ENCODE measurements at regions not wholly inside any gene's neighbourhood (a gene's known extent, or its start where the extent isn't known, plus 50 kb on each side); places are given as distances from the start of the nearest gene placed in this dataset.

DNA sequence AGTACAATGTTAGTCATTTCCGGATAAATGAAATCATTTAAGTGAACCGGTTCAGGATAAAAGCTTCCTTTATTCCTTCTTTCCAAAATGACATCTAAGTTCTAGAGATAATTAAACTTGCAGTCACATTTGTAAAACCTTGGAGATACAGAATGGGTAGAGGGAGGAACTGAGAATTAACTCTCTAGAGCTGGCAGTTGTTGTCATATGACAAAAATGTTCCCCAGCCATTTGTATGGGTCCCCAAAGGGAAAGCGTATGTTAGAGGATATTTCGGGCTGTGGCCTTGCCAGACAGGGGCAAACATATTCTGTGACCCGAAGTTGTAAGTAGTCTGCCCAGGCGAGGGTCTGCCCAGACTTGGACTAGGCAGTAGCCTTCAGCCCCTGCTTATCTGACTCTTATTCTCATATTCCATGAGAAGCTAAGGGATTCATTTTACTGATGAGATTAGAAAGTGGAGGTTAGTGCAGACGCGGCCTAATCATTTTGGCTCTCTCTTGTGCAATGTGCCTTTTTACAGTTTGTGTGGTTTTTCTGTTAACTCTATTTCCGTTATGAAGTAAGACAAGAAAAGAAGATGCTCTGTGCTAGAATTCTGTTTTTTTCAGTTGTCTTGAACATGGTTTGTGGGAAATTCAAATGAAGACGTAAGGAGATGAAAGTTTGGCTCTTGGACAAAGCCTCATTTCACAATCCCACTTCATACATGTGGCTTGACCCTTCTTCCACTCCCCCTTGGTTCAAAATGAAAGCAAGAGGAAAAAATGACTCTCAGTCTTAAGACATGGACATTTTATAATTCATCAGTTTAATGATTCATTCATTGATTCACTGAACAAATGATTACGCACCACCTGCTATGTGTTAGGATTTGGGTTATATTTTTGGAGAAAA lies 2394.2 kb upstream of the AGA start:
- Histone ChIP-seq H3K27me3 (ENCODE audit: insufficient read depth, low read length) (no peaks in the 10 kb centered on the region), H3K36me3 (ENCODE audit: insufficient read depth, low read length) (no peaks in the 10 kb centered on the region), H3K4me3 (ENCODE audit: low read length) (no peak overlapping the region), H3K4me1 (ENCODE audit: insufficient read depth, low read length) (no peaks in the 10 kb centered on the region), H3K9me3 (ENCODE audit: low read length) (no peaks in the 10 kb centered on the region), H2AFZ (ENCODE audit: low read depth, low read length) (no peak overlapping the region)

DNA sequence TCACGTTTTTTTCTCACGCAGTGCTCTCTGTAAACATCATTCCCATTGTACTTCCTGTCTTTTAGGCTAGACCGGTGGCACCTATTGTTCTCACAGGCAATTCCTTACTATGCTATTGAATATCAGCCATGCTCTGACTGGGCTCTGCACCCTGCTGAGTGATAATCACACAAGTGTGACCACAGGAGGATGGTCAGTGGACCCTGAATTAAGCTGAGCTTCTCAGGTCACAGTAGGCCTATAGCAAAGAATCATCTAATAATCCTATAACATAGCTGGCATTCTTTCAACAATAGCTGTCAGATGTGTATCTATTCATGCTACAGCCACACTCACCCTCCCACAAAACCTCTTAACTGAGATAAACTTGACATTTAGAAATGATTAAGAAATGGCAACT lies 2399.8 kb upstream of the TENM3 start:
- H3K36me3 ChIP-seq (ENCODE audit: insufficient read depth, low read length), result no peaks in the 10 kb centered on the region
- peaks cover 7% of the 10 kb centered on the region for H3K4me1 ChIP-seq (ENCODE audit: insufficient read depth, low read length)

GRCh38 chr4:179855469-179855868 lies 2387.7 kb upstream of the TENM3 start:
- H3K4me3 ChIP-seq (ENCODE audit: low read length), result no peak overlapping the region
- no peaks in the 10 kb centered on the region for H3K4me1 ChIP-seq (ENCODE audit: insufficient read depth, low read length)
- no peaks in the 10 kb centered on the region for H3K27me3 ChIP-seq (ENCODE audit: insufficient read depth, low read length)
- no peaks in the 10 kb centered on the region for H3K36me3 ChIP-seq (ENCODE audit: insufficient read depth, low read length)
- H2AFZ ChIP-seq (ENCODE audit: low read depth, low read length), result no peak overlapping the region
- no peaks in the 10 kb centered on the region for H3K9me3 ChIP-seq (ENCODE audit: low read length)

More for the DNA sequence above, 2399.8 kb upstream of the TENM3 start:
- H3K4me3 ChIP-seq (ENCODE audit: low read length), result no peak overlapping the region
- H3K9me3 ChIP-seq (ENCODE audit: low read length), result no peaks in the 10 kb centered on the region
- no peak overlapping the region for H2AFZ ChIP-seq (ENCODE audit: low read depth, low read length)
- H3K27me3 ChIP-seq (ENCODE audit: insufficient read depth, low read length), result no peaks in the 10 kb centered on the region

DNA sequence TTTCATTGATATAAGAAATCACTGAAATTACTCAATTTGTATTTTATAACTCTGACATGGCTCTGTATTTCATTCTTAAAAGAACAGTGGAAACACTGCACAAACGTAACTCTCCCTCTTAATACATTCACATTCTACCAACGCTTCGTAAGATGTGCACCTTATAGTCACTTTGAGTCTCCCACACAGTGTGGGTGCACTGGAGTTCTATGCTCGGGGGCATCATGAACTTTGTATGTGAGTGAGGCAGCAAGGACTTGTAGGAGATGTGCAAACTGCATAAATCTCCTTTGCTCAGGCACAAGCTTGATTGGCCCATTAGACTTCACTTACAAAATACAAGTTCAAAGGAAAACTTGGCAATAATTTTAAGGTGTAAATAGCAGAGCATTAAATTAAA lies 2385.0 kb upstream of the TENM3 start:
- H3K27me3 ChIP-seq (ENCODE audit: insufficient read depth, low read length), result no peaks in the 10 kb centered on the region
- H2AFZ ChIP-seq (ENCODE audit: low read depth, low read length), result no peak overlapping the region
- no peaks in the 10 kb centered on the region for H3K4me1 ChIP-seq (ENCODE audit: insufficient read depth, low read length)
- H3K4me3 ChIP-seq (ENCODE audit: low read length), result no peak overlapping the region
- no peaks in the 10 kb centered on the region for H3K9me3 ChIP-seq (ENCODE audit: low read length)
- H3K36me3 ChIP-seq (ENCODE audit: insufficient read depth, low read length), result no peaks in the 10 kb centered on the region

GRCh38 chr4:179867300-179867878 lies 2375.8 kb upstream of the TENM3 start:
- no peak overlapping the region for H2AFZ ChIP-seq (ENCODE audit: low read depth, low read length)
- H3K9me3 ChIP-seq (ENCODE audit: low read length), result no peaks in the 10 kb centered on the region
- no peaks in the 10 kb centered on the region for H3K4me1 ChIP-seq (ENCODE audit: insufficient read depth, low read length)
- H3K36me3 ChIP-seq (ENCODE audit: insufficient read depth, low read length), result no peaks in the 10 kb centered on the region
- H3K4me3 ChIP-seq (ENCODE audit: low read length), result no peak overlapping the region
- no peaks in the 10 kb centered on the region for H3K27me3 ChIP-seq (ENCODE audit: insufficient read depth, low read length)

- no peaks in the 10 kb centered on the region for H3K27me3 ChIP-seq (ENCODE audit: insufficient read depth, low read length)
- H3K4me1 ChIP-seq (ENCODE audit: insufficient read depth, low read length), result no peaks in the 10 kb centered on the region
- no peak overlapping the region for H3K4me3 ChIP-seq (ENCODE audit: low read length)
- no peak overlapping the region for H2AFZ ChIP-seq (ENCODE audit: low read depth, low read length)
- no peaks in the 10 kb centered on the region for H3K9me3 ChIP-seq (ENCODE audit: low read length)
- H3K36me3 ChIP-seq (ENCODE audit: insufficient read depth, low read length), result no peaks in the 10 kb centered on the region
These were observed 2371.5 kb upstream of the TENM3 start for GRCh38 chr4:179871726-179872125.

DNA sequence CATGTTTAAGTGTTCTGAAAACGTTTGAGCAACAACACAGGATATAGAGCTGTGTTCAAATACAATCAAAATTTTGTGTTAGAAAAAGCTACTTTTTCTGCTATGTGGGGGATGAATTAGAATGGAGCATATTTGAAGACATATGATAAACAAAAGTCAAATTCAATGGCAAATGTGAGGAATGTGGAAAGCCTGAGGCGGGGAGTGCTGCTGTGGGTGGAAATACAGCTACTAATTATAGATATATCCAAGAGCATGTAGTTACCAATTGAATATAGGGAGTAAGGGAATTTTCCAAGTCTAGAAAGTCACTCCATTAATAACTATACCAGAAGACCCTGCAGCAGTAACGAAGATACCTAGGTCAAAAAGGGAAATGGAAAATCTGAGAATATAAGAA lies 2370.4 kb upstream of the TENM3 start:
- Histone ChIP-seq H3K9me3 (ENCODE audit: low read length) (no peaks in the 10 kb centered on the region), H3K4me3 (ENCODE audit: low read length) (no peak overlapping the region)

DNA sequence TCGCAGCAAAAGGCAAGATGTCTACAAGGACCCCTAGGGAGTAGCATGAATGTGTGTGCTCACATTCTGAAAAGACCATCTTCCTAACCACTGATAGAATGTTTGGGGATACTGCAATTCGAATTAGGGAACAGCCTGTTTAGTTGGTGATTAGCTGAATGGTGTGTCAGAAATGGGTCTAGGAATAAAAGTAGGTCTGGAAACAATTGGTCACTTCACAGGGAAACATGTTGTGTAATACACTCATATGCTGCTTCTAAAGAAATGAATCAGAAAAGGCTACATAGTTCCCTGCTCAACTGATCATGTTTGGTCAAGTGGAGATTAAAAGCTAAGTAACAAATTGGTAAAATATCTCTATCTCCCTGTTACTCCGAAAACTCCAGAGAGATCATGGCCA lies 2362.4 kb upstream of the TENM3 start:
- H2AFZ ChIP-seq (ENCODE audit: low read depth, low read length), result no peak overlapping the region
- H3K9me3 ChIP-seq (ENCODE audit: low read length), result no peaks in the 10 kb centered on the region
- H3K4me3 ChIP-seq (ENCODE audit: low read length), result no peak overlapping the region
- H3K36me3 ChIP-seq (ENCODE audit: insufficient read depth, low read length), result no peaks in the 10 kb centered on the region
- no peaks in the 10 kb centered on the region for H3K27me3 ChIP-seq (ENCODE audit: insufficient read depth, low read length)
- no peaks in the 10 kb centered on the region for H3K4me1 ChIP-seq (ENCODE audit: insufficient read depth, low read length)

More for the DNA sequence above, 2370.4 kb upstream of the TENM3 start:
- Histone ChIP-seq H2AFZ (ENCODE audit: low read depth, low read length) (no peak overlapping the region), H3K4me1 (ENCODE audit: insufficient read depth, low read length) (no peaks in the 10 kb centered on the region), H3K27me3 (ENCODE audit: insufficient read depth, low read length) (no peaks in the 10 kb centered on the region), H3K36me3 (ENCODE audit: insufficient read depth, low read length) (no peaks in the 10 kb centered on the region)

- Histone ChIP-seq H3K4me1 (ENCODE audit: insufficient read depth, low read length) (no peaks in the 10 kb centered on the region), H3K4me3 (ENCODE audit: low read length) (no peak overlapping the region), H3K27me3 (ENCODE audit: insufficient read depth, low read length) (no peaks in the 10 kb centered on the region), H3K9me3 (ENCODE audit: low read length) (no peaks in the 10 kb centered on the region), H2AFZ (ENCODE audit: low read depth, low read length) (no peak overlapping the region), H3K36me3 (ENCODE audit: insufficient read depth, low read length) (no peaks in the 10 kb centered on the region)
These were observed 2349.0 kb upstream of the TENM3 start for GRCh38 chr4:179894066-179894778.

DNA sequence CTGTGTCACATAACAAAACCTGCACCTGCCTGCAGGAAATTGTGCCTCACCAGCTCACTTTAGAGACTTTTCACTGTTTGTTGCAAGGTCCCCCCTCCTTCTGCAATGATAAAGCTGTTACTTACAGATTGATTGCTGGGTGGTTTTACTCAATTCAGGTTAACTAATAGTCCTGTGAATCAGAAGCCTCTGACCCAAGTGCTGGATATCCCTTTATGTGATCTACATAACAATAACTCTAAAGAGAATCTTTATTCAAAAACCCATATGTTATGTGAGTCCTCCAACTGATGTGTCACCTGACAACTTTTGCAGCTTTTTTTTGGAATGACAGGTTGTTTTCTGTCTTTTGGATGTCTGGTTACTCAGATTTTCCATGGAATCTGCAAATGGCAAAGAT lies 2323.6 kb upstream of the TENM3 start:
- no peaks in the 10 kb centered on the region for H3K36me3 ChIP-seq (ENCODE audit: insufficient read depth, low read length)
- no peaks in the 10 kb centered on the region for H3K9me3 ChIP-seq (ENCODE audit: low read length)
- no peaks in the 10 kb centered on the region for H3K27me3 ChIP-seq (ENCODE audit: insufficient read depth, low read length)
- no peak overlapping the region for H3K4me3 ChIP-seq (ENCODE audit: low read length)
- no peak overlapping the region for H2AFZ ChIP-seq (ENCODE audit: low read depth, low read length)
- no peaks in the 10 kb centered on the region for H3K4me1 ChIP-seq (ENCODE audit: insufficient read depth, low read length)

DNA sequence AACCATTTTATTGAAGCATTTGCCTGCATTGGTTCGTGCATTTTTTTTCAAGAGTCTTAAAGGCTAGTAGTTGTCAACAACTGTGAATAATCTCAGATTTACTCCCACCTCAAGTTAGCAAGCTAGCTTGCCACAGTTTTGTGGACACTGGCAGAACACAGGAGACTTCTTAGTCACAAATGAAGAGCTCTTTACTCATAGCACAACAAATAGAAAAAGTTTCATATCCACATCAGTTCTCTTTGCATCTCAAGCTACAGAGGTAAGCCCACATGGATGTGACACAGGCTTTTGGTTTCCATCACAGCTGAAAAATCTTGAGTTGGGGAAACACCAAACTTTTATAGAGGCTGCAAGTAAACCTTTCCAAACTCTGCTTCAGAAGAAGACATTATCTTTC lies 2315.7 kb upstream of the TENM3 start:
- H3K4me3 ChIP-seq (ENCODE audit: low read length), result no peak overlapping the region
- no peaks in the 10 kb centered on the region for H3K27me3 ChIP-seq (ENCODE audit: insufficient read depth, low read length)
- peaks cover 5% of the 10 kb centered on the region for H3K4me1 ChIP-seq (ENCODE audit: insufficient read depth, low read length)
- no peak overlapping the region for H2AFZ ChIP-seq (ENCODE audit: low read depth, low read length)
- no peaks in the 10 kb centered on the region for H3K9me3 ChIP-seq (ENCODE audit: low read length)
- H3K36me3 ChIP-seq (ENCODE audit: insufficient read depth, low read length), result no peaks in the 10 kb centered on the region

GRCh38 chr4:179941911-179942310 lies 2301.3 kb upstream of the TENM3 start:
- Histone ChIP-seq H3K9me3 (ENCODE audit: low read length) (no peaks in the 10 kb centered on the region), H3K36me3 (ENCODE audit: insufficient read depth, low read length) (no peaks in the 10 kb centered on the region), H3K4me1 (ENCODE audit: insufficient read depth, low read length) (no peaks in the 10 kb centered on the region), H3K27me3 (ENCODE audit: insufficient read depth, low read length) (no peaks in the 10 kb centered on the region), H2AFZ (ENCODE audit: low read depth, low read length) (no peak overlapping the region), H3K4me3 (ENCODE audit: low read length) (no peak overlapping the region)

GRCh38 chr4:179976777-179977176 lies 2266.4 kb upstream of the TENM3 start:
- Histone ChIP-seq H3K27me3 (ENCODE audit: insufficient read depth, low read length) (no peaks in the 10 kb centered on the region), H3K4me1 (ENCODE audit: insufficient read depth, low read length) (no peaks in the 10 kb centered on the region), H2AFZ (ENCODE audit: low read depth, low read length) (no peak overlapping the region), H3K36me3 (ENCODE audit: insufficient read depth, low read length) (no peaks in the 10 kb centered on the region), H3K9me3 (ENCODE audit: low read length) (no peaks in the 10 kb centered on the region), H3K4me3 (ENCODE audit: low read length) (no peak overlapping the region)

All from neuron (in vitro differentiated cells).